Gastroesophageal sphincter (tissue), 4 donors: ENCODE measurements at regions not wholly inside any gene's neighbourhood (a gene's known extent, or its start where the extent isn't known, plus 50 kb on each side); places are given as distances from the start of the nearest gene placed in this dataset.
"Not testable (repeated sequence)": the region's sequence is repeated elsewhere in the genome, so short reads cannot be mapped to it uniquely, and the experiment has no call there.

ENCODE experiments used
- ATAC-seq: fragments of 150-250 bp; one replicate; pipeline ENCODE4 v1.9.1; 2016; ENCODE audit warnings: mild to moderate bottlenecking, moderate library complexity
- H3K27ac ChIP-seq, 4 donors: fragments of 200-600 bp; sonication (generic) in 3 of 4; 1 replicate in 3 of 4; 2 replicates in 1 of 4; pipeline ENCODE4 v1.5.1; 2016 to 2019
- H3K27me3 ChIP-seq: fragments of 200-600 bp; sonication (generic); one replicate; pipeline ENCODE4 v1.5.1; 2019
- H3K36me3 ChIP-seq, 2 donors: fragments of 200-600 bp; sonication (generic); one replicate each; pipeline ENCODE4 v1.5.1; 2019; ENCODE audit warnings: control low read depth in 1 of 2
- H3K4me1 ChIP-seq, 3 donors: fragments of 200-600 bp; sonication (generic); 1 replicate in 2 of 3; 2 replicates in 1 of 3; pipeline ENCODE4 v1.5.1; 2016 to 2019; ENCODE audit warnings: control low read depth in 2 of 3
- H3K4me3 ChIP-seq, 2 donors: fragments of 200-600 bp; sonication (generic); one replicate each; pipeline ENCODE4 v1.5.1; 2019; ENCODE audit warnings: mild to moderate bottlenecking in 1 of 2, moderate library complexity in 1 of 2
- H3K9me3 ChIP-seq, 3 donors: fragments of 200-600 bp; sonication (generic); one replicate each; pipeline ENCODE4 v1.5.1; 2017 to 2019; ENCODE audit warnings: control low read depth in 2 of 3
- EP300 ChIP-seq: sonication (generic); formaldehyde crosslinking; IDR thresholded peaks from one replicate; pipeline ENCODE4 v1.6.1; 2017; ENCODE audit warnings: antibody characterized with exemption, mild to moderate bottlenecking
- POLR2A ChIP-seq, 2 donors: fragments of 450-650 bp; IDR thresholded peaks; one replicate each; pipeline ENCODE4 v1.6.1; 2017; ENCODE audit warnings: antibody characterized with exemption in 2 of 2, mild to moderate bottlenecking in 2 of 2, moderate library complexity in 1 of 2
- POLR2AphosphoS5 ChIP-seq: sonication (generic); formaldehyde crosslinking; IDR thresholded peaks from one replicate; pipeline ENCODE4 v1.6.1; 2017; ENCODE audit warnings: antibody characterized with exemption
- WGBS, 2 donors: methylation state at CpG; one replicate each; pipeline ENCODE4 v1.1.5; 2018; ENCODE audit warnings: low coverage in 1 of 2; 5-methylcytosine and 5-hydroxymethylcytosine counted together
- TF ChIP-seq, protein P1 (sequence below), 4 experiments: fragments of 200-600 bp in 2 of 4; fragments of 450-650 bp in 2 of 4; sonication (generic) in 1 of 4; IDR thresholded peaks; one replicate each; pipeline ENCODE4 v1.5.1; 2017 to 2019; ENCODE audit warnings: antibody characterized with exemption in 4 of 4, mild to moderate bottlenecking in 2 of 4, moderate library complexity in 2 of 4

DNA sequence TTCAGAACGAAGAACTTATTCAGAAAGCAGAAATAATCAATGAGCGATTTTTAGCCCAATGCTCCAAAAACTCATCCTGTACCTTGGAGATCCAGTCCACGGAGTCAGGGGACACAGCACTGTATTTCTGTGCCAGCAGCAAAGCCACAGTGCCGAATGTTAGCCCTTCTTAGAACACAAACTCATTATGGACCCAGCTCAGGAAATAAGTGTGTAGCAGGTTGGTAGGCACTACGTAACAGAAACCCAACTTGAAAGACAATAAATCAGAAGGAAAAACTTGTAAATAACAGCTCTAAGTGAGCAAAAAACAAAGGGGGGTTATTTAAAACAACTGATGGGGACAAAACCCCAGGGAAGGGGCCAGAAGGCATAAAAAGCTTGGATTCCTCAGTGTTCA, 112.0 kb upstream of the PRSS1 start:
- no peaks in the 10 kb centered on the region for H3K36me3 ChIP-seq
- 43 to 53% methylated on average over 4 to 5 of the region's 5 CpGs for WGBS, 2 donors
- no peak overlapping the region for H3K27ac ChIP-seq
- H3K4me3 ChIP-seq, result no peak overlapping the region
- no peaks in the 10 kb centered on the region for H3K4me1 ChIP-seq
- no peak for ATAC-seq
- no peak for TF ChIP-seq EP300
- TF ChIP-seq, protein P1, sequence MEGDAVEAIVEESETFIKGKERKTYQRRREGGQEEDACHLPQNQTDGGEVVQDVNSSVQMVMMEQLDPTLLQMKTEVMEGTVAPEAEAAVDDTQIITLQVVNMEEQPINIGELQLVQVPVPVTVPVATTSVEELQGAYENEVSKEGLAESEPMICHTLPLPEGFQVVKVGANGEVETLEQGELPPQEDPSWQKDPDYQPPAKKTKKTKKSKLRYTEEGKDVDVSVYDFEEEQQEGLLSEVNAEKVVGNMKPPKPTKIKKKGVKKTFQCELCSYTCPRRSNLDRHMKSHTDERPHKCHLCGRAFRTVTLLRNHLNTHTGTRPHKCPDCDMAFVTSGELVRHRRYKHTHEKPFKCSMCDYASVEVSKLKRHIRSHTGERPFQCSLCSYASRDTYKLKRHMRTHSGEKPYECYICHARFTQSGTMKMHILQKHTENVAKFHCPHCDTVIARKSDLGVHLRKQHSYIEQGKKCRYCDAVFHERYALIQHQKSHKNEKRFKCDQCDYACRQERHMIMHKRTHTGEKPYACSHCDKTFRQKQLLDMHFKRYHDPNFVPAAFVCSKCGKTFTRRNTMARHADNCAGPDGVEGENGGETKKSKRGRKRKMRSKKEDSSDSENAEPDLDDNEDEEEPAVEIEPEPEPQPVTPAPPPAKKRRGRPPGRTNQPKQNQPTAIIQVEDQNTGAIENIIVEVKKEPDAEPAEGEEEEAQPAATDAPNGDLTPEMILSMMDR (IDR thresholded peaks at IDR 0.05), result no peak
- no peak for TF ChIP-seq POLR2AphosphoS5
- TF ChIP-seq POLR2A (IDR thresholded peaks at IDR 0.05), result no peak
- H3K9me3 ChIP-seq, result no peaks in the 10 kb centered on the region
- H3K27me3 ChIP-seq, result peaks cover 32% of the 10 kb centered on the region

GRCh38 chr7:142636751-142637150, 112.5 kb upstream of the PRSS1 start:
- no peak overlapping the region for H3K27ac ChIP-seq
- H3K27me3 ChIP-seq, result peaks cover 32% of the 10 kb centered on the region
- H3K4me3 ChIP-seq, result no peak overlapping the region
- H3K36me3 ChIP-seq, result no peaks in the 10 kb centered on the region
- no peaks in the 10 kb centered on the region for H3K4me1 ChIP-seq
- 52 to 74% methylated on average over 4 to 6 of the region's 6 CpGs for WGBS, 2 donors
- H3K9me3 ChIP-seq, result no peaks in the 10 kb centered on the region
- TF ChIP-seq POLR2AphosphoS5, result no peak
- TF ChIP-seq POLR2A (IDR thresholded peaks at IDR 0.05), result no peak
- no peak for TF ChIP-seq EP300
- TF ChIP-seq, protein P1 (IDR thresholded peaks at IDR 0.05), result no peak
- ATAC-seq, result no peak

DNA sequence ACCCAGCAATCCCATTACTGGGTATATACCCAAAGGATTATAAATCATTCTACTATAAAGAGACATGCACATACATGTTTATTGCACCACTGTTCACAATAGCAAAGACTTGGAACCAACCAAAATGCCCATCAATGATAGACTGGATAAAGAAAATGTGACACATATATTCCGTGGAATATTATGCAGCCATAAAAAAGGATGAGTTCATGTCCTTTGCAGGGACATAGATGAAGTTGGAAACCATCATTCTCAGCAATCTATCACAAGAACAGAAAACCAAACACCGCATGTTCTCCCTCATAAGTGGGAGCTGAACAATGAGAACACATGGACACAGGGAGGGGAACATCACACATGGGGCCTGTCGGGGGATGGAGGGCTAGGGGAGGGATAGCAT, 113.2 kb upstream of the PRSS1 start:
- not testable (repeated sequence) for H3K4me3 ChIP-seq, H3K4me1 ChIP-seq, H3K9me3 ChIP-seq, ATAC-seq, H3K36me3 ChIP-seq, H3K27ac ChIP-seq
- WGBS, 2 donors, result 71 to 85% methylated on average over 3 of the region's 3 CpGs
- H3K27me3 ChIP-seq, result peaks cover 33% of the 10 kb centered on the region

DNA sequence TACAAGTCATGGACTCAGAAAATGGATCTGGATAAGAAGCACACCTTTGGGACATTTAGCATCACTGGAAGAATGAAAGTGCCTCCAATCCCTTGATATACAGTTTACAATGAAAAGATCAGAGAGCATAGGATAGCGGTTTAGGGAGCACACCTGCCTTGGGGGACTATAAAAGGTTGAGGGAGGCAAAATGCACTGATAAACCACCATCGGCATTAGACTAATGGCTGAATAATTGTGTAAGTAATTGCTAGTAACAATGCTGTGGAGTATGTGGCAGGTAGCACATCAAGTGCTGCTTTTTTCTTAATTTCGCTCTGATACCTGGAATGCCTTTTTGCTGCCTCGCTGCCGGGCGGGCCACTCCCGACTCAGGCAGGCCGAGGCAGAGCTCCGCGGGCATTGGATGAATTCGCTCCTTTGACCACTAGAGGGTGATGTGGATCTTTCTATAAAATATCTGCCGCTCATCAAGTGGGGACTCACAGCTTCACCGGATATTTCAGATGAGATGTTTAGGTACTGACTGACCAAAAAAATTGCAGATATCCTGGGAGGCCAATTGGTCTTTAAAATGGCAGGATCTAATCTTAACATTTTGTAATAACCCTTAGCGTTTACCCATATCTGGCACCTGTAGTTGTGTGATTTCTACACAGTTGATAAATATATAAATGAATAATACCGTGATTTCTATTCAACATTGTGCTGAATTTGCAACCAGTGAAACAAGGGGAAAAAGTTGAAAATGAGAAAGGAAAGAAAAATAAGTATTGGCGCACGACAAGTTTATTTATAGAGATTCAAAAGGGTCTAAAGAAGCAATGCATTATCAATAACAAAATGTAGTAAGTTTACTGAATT, 116.8 kb upstream of the PRSS1 start:
- H3K9me3 ChIP-seq, result no peaks in the 10 kb centered on the region
- peaks cover 24% of the 10 kb centered on the region for H3K27me3 ChIP-seq
- H3K4me1 ChIP-seq, result no peaks in the 10 kb centered on the region
- TF ChIP-seq, protein P1 (IDR thresholded peaks at IDR 0.05), result peak; percentile 43 to 71 (median 54)
- TF ChIP-seq POLR2AphosphoS5, result no peak
- ATAC-seq, result peak; percentile 53
- no peak overlapping the region for H3K27ac ChIP-seq
- H3K36me3 ChIP-seq, result no peaks in the 10 kb centered on the region
- H3K4me3 ChIP-seq, result no peak overlapping the region
- WGBS, 2 donors, result 23 to 50% methylated on average over 6 to 15 of the region's 17 CpGs

DNA sequence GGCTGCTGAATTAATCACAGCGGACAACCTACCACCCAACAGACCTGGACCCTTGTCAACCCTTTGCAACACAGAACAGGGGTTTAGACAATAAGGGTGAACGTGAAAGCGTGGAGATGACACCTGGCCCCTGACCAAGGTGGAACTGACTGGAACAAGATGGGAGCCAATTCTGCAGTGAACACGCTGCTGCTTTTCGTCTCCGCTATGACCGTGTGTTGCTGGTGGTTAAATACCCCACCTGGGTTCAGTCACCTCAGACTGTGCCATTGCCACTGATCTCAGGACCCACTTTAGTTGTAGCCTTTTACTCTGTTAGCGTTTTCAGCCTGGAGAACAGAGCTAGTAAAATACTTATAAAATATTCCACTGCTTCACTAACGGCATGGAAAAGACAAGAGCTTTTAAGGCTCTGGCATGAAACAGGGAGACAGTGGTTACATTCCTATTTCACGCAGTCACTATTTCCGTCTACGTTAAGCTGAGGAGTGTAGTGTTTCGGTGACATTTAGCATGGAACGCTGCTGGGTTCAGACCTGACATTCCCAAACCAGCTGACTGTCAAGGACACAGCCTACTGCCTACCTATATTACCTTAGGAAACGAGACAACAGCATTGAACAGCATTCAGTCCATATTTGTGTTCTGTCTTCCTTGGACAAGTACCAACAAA, 119.5 kb upstream of the PRSS1 start:
- H3K9me3 ChIP-seq, result no peaks in the 10 kb centered on the region
- H3K27me3 ChIP-seq, result peaks cover 36% of the 10 kb centered on the region
- no peak for ATAC-seq
- TF ChIP-seq, protein P1 (IDR thresholded peaks at IDR 0.05), result no peak
- no peak for TF ChIP-seq POLR2AphosphoS5
- no peak for TF ChIP-seq EP300
- TF ChIP-seq POLR2A (IDR thresholded peaks at IDR 0.05), result no peak
- H3K27ac ChIP-seq, result no peak overlapping the region
- H3K4me1 ChIP-seq, result no peaks in the 10 kb centered on the region
- no peak overlapping the region for H3K4me3 ChIP-seq
- WGBS, 2 donors, result 33 to 64% methylated on average over 13 to 14 of the region's 15 CpGs
- no peaks in the 10 kb centered on the region for H3K36me3 ChIP-seq
